ENCODE measurements at regions not wholly inside any gene's neighbourhood (a gene's known extent, or its start where the extent isn't known, plus 50 kb on each side); places are given as distances from the start of the nearest gene placed in this dataset.
"Not testable (repeated sequence)": the region's sequence is repeated elsewhere in the genome, so short reads cannot be mapped to it uniquely, and the experiment has no call there.

DNA sequence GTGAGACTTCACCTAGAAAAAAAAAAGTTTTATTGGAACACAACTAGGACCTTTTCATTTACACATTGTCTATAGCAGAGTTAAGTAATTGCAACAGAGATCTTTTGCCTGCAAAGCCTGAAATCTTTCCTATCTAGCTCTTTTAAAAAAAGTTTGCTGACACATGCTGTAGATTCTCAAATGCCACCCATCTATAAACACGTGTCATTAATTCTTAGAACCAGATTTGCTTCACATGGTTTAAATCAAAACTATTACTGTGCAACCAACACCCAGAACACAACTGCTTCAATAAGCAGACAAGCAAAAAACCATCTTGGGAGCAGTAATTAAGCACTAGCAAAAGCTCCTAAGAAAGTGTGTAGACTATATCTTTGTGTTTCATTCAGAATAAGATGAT lies 55.0 kb downstream of the OXSM start:
- DNase-seq (ENCODE audit: low spot score), result no peak

GRCh38 chr3:25846282-25846681 lies 56.4 kb downstream of the OXSM start:
- no peak for DNase-seq (ENCODE audit: low spot score)

DNA sequence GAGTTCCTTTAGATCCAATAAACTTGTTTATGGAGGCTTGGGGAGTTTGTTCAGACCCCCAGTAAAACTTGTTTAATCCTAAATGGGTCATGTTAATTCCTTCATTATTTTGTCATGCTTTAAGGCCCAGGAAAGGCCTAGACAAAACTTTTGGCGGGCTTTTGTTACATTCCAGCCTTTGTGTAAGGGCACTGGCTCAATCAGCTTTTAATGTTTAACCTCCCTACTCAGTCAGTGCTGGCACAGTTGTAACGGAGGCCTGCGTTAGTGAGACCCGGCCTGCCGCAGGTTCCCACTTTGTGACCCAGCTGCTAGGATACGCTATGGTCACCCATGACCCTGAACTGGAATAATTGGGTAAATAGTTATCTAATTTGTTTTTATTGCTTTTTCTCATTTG lies 59.2 kb downstream of the OXSM start:
- no peak for DNase-seq (ENCODE audit: low spot score)

GRCh38 chr3:25849641-25850385 lies 59.9 kb downstream of the OXSM start:
- no peak for DNase-seq (ENCODE audit: low spot score)

DNA sequence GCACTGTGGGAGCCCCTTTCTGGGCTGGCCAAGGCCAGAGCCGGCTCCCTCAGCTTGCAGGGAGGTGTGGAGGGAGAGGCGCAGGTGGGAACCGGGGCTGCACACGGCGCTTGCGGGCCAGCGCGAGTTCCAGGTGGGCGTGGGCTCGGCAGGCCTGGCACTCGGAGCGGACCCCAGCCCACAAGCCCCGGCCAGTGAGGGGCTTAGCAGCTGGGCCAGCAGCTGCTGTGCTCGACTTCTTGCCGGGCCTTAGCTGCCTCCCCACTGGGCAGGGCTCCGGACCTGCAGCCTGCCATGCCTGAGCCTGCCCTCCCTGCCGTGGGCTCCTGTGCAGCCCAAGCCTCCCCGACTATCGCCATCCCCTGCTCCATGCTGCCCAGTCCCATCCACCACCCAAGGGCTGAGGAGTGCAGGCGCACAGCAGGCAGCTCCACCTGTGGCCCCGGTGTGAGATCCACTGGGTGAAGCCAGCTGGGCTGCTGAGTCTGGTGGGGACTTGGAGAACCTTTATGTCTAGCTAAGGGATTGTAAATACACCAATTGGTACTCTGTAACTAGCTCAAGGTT lies 61.9 kb downstream of the OXSM start:
- DNase-seq (ENCODE audit: low spot score), result not testable (repeated sequence)

- no peak for DNase-seq (ENCODE audit: low spot score)
Measured at GRCh38 chr3:25854214-25854613, 64.3 kb downstream of the OXSM start.

- DNase-seq (ENCODE audit: low spot score), result no peak
Measured at GRCh38 chr3:25854635-25855034, 64.7 kb downstream of the OXSM start.

- DNase-seq (ENCODE audit: low spot score), result no peak
Measured at GRCh38 chr3:25855266-25855784, 65.4 kb downstream of the OXSM start.

DNA sequence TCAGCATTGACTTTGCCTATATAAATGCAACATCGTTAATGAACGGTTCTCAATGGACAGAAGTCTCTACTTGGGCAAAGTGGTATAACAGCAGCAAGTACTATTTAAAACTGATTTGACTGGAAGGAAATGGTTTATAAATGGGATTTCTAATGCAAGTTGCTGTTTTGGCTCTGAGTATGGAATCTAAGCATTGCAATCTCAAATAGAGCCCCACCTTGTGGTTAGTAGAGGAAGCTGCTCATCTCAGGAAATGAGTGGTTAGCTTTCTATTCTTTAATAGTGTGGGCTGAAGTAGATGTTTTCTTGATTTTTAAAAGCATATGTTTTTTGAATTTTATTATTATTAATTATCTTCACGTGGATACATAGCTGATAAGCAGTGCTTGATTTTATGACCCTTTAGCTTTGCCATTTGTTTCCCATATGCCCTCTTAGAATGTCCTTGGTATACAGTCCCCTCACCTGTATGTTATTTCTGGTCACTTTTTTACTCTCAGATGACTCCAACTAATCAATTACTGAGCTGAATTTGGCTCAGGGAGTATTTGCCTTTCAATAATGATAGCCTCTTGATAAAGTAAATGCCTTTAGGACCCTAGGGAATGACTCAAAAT lies 67.1 kb downstream of the OXSM start:
- DNase-seq (ENCODE audit: low spot score), result peak; percentile 18

DNA sequence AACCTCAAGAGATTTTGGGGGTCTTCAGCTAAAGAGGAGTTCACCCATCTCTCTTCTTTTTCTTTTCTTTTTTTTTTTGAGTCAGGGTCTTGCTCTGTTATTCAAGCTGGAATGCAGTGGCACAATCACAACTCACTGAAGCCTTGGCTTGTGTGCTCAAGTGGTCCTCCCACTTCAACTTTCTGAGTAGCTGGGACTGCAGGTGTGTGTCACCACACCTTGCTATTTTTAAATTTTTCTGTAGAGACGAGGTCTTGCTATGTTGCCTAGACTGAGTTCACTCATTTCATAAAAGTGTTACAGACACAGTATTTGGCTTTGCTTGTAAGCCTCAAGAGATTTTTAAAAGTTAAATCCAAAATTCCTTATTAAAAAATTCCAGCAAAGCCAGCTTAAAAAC lies 71.7 kb downstream of the OXSM start:
- no peak for DNase-seq (ENCODE audit: low spot score)

DNA sequence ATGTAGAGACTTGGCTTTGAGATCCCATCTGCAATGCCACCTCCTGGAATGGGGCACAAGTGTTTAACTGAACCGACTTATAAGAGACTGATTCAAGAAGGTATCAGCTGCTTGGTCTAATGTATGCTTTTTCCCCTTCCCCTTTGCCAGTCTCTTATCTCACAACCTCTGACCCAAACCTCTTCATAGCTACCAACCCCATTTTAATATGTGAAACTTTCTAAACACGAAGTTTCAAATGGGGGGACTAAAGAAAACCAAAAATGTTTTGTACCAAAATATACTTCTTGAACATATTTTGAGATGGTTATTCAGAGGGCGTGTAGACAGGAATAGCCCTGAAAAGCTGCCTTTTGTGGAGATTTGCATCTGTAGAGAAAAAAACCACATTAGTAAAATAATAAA lies 73.1 kb downstream of the OXSM start:
- DNase-seq (ENCODE audit: low spot score), result no peak

- DNase-seq (ENCODE audit: low spot score), result no peak
Measured at GRCh38 chr3:25863416-25863959, 73.6 kb downstream of the OXSM start.

DNA sequence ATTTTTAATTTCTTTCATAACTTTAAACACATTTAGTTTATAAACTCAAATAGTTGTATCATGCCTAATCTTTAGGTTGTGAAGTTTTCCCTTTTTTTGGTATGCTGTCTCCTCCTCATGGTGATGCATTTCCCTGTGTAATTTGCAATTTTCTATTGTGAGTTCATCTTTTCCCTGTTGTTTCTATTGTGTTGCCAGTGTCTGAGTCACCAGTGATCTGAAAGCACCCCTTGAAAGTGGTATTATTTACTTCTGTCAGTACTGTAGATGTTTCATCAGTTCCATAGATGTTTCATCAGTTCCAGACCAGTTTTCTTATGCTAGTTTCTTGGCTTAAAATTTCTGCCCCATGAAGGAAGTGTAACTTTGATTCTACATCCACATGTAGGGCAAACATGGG lies 80.6 kb downstream of the OXSM start:
- DNase-seq (ENCODE audit: low spot score), result no peak

- DNase-seq (ENCODE audit: low spot score), result no peak
Measured at GRCh38 chr3:25872200-25872877, 82.4 kb downstream of the OXSM start.

- no peak for DNase-seq (ENCODE audit: low spot score)
Measured at GRCh38 chr3:25883492-25883891, 93.6 kb downstream of the OXSM start.

DNA sequence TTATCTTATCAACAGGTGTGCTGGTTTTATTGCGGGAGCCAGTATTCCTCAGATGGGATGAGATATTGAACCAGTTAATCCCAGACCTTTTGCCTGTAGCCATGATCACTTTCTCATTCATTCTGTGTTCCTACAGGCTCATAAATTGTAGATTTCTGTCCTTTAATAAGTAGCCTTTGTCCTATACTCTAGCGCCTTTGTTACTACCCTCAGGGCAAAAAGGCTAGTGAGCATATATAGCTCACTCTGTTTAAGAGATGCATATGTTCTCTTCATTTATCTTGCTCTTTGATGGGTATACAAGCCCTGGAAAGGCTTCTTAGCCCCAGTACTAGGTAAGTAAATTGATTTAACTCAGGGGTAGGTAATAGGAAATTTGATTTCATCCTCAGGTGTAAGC lies 95.1 kb downstream of the OXSM start:
- no peak for DNase-seq (ENCODE audit: low spot score)

DNA sequence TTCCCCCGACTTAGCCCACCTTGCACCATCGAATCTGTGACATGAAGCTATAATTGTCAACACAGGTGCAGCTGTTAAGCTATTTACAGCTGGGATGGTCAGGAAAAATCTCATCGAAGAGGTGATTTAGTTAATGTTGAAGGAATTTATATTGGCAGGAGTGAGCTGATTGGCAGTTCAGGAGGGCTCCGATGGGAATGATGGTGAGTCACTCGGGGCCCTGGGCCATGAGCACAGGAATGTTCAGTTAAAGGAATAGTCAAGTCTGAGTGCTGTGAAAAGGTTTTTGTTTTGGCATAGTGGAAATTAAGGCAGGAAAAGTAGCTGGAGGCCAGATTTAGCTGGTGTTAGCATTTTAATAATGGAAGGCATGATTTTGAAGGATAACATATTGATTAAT lies 95.7 kb downstream of the OXSM start:
- no peak for DNase-seq (ENCODE audit: low spot score)

DNA sequence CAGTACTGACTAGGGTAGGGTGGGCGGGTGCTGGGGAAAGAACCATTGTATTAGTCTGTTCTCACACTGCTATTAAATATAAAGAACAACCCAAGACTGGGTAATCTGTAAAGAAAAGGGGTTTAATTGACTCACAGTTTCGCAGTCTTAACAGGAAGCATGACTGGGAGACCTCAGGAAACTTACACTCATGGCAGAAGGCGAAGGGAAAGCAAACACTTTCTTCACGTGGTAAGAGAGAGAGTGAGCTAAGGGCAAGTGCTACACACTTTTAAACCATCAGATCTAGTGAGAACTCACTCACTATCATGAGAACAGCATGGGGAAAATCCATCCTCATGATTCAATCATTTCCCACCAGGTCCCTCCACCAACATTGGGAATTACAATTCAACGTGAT lies 98.0 kb downstream of the OXSM start:
- no peak for DNase-seq (ENCODE audit: low spot score)

GRCh38 chr3:25888892-25889524 lies 99.1 kb downstream of the OXSM start:
- DNase-seq (ENCODE audit: low spot score), result no peak

DNA sequence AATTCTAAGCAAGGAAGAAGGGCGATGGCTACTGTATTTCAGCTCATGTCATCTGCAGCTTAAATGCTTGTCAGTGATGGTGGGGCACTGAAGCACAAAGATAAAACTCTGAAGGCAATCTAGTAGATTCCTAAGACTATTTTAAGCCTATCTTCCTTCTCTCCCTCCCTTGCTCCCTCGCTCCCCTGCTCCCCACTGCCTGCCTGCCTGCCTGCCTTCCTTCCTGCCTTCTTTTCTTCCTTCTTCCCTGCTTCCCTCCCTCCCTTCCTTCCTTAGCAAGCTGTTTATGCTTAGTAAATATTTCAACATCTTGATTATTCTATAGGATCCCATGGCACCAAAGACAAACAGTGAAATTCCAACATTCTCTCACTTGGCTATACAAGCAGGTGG lies 99.6 kb downstream of the OXSM start:
- DNase-seq (ENCODE audit: low spot score), result no peak

- DNase-seq (ENCODE audit: low spot score), result no peak
Measured at GRCh38 chr3:25894101-25894500, 104.2 kb downstream of the OXSM start.

DNA sequence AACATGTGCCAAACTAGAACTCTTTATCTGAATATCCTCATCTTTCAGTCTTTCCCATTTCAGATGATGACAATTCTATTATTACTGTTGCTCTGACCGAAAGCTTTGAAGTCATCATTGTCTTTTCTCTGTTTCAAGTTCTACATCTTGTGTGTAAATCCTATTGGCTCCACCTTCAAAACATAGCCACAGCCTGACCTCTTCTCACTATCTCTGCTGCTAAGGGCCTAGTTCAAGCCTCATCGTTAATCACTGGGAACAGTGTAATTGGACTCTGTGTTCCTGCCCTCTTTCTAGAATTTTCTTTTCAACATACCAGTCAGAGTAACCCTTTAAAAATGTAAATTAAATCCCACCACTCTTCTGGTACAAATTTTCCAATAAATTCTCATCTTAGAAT lies 105.1 kb downstream of the OXSM start:
- DNase-seq (ENCODE audit: low spot score), result no peak

All from Ammon's horn (tissue), 1 donor.